ENCODE measurements at regions not wholly inside any gene's neighbourhood (a gene's known extent, or its start where the extent isn't known, plus 50 kb on each side); places are given as distances from the start of the nearest gene placed in this dataset.
A peak's percentile ranks its signal among the peaks of the same experiment; 100 is the strongest.
"Not testable (repeated sequence)": the region's sequence is repeated elsewhere in the genome, so short reads cannot be mapped to it uniquely, and the experiment has no call there.

- H3K36me3 Mint-ChIP-seq (ENCODE audit: low read depth); H3K9me3 Mint-ChIP-seq; intact Hi-C loops (cut with micrococcal nuclease); DNase-seq; H3K27me3 Mint-ChIP-seq; H3K4me3 Mint-ChIP-seq; H3K4me1 Mint-ChIP-seq: not testable (repeated sequence)
- peak overlapping the region; percentile 51 for H3K27ac Mint-ChIP-seq
Measured at GRCh38 chr12:131284954-131285904, 331.5 kb downstream of the ADGRD1 start.

DNA sequence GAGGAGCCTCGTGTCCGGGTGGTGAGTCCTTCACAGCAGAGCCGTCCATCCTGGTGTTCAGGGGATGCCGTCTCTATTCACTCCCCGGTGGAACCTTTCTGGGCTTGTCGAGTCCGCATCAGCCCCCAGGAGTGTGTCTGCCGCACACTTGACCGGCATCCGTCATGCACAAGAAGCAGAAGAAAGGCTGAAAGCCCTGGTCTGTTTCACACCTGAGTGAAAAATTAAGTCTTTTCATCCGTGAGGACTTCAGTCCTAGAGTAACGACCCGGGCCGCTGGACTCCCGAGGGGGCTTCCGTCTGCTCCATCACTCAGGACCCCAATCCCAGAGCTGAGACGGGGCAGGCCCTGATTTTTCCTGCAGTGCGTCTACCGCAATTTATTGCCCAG is 332.2 kb downstream of the ADGRD1 start:
- not testable (repeated sequence) for H3K9me3 Mint-ChIP-seq, H3K4me3 Mint-ChIP-seq, H3K4me1 Mint-ChIP-seq

DNA sequence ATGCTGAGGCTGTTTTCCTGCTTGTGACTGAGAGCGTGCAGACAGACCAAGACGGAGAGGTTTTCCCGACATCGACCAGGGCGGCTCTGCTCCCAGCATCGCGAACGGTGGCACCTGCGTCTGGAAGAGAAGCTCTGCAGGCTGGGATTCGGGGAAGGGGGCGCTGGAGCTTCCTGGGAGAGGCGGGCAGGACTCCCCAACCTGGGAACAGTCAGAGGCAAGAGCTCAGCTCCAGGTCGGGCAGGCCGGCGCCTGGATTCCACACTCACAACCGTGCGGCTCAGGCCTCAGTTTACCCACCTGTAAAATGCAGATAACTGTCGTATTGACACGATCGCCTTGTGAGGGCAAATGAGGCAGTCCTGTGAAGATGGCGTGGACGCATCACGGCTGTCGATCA is 332.6 kb downstream of the ADGRD1 start:
- H3K27ac Mint-ChIP-seq; intact Hi-C loops (cut with micrococcal nuclease); H3K9me3 Mint-ChIP-seq; H3K4me1 Mint-ChIP-seq; DNase-seq; H3K4me3 Mint-ChIP-seq; H3K36me3 Mint-ChIP-seq (ENCODE audit: low read depth); H3K27me3 Mint-ChIP-seq: not testable (repeated sequence)

More for the DNA sequence above, 332.2 kb downstream of the ADGRD1 start:
- H3K27ac Mint-ChIP-seq; DNase-seq; H3K27me3 Mint-ChIP-seq; intact Hi-C loops (cut with micrococcal nuclease); H3K36me3 Mint-ChIP-seq (ENCODE audit: low read depth): not testable (repeated sequence)

- Mint-ChIP-seq H3K27me3 (no peaks in the 10 kb centered on the region), H3K27ac (no peak overlapping the region), H3K36me3 (ENCODE audit: low read depth) (no peaks in the 10 kb centered on the region), H3K4me1 (no peaks in the 10 kb centered on the region), H3K4me3 (no peak overlapping the region), H3K9me3 (no peaks in the 10 kb centered on the region)
- no peak for DNase-seq
- intact Hi-C loops (cut with micrococcal nuclease): no loop called here
Measured at GRCh38 chr12:131287015-131287937, 333.6 kb downstream of the ADGRD1 start.

DNA sequence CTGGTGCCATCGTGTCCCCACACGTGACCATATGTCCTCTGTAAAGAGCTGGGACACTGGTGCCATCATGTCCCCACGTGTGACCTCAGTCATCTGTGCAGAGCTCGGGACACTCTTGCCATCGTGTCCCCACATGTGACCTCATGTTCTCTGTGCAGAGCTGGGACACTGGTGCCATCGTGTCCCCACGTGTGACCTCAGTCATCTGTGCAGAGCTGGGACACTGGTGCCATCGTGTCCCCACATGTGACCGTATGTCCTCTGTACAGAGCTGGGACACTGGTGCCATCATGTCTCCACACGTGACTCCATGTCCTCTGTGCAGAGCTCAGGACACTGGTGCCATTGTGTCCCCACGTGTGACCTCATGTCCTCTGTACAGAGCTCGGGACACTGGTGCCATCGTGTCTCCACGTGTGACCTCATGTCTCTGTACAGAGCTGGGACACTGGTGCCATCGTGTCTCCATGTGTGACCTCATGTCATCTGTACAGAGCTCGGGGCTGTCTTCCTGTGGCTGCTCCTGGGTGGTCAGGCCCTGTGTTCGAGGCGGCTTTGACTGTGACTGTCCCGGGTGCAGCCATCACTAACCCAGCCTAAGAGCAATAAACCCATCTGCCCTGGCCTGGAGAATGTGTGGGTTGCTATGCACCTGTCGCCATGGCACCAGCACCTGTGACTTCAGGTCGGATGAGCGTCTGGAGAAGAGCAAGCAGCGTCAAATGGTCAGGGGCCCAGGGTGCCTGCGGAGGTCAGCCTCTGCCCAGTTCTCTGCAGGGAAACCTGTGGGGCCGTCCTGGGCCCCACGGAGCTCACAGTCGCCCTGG is 334.4 kb downstream of the ADGRD1 start:
- H3K9me3 Mint-ChIP-seq: no peaks in the 10 kb centered on the region
- intact Hi-C loops (cut with micrococcal nuclease): no loop called here
- peak; percentile 34 for DNase-seq
- H3K27ac Mint-ChIP-seq: no peak overlapping the region
- no peak overlapping the region for H3K4me3 Mint-ChIP-seq
- H3K36me3 Mint-ChIP-seq (ENCODE audit: low read depth): no peaks in the 10 kb centered on the region
- H3K4me1 Mint-ChIP-seq: no peaks in the 10 kb centered on the region
- no peaks in the 10 kb centered on the region for H3K27me3 Mint-ChIP-seq

DNA sequence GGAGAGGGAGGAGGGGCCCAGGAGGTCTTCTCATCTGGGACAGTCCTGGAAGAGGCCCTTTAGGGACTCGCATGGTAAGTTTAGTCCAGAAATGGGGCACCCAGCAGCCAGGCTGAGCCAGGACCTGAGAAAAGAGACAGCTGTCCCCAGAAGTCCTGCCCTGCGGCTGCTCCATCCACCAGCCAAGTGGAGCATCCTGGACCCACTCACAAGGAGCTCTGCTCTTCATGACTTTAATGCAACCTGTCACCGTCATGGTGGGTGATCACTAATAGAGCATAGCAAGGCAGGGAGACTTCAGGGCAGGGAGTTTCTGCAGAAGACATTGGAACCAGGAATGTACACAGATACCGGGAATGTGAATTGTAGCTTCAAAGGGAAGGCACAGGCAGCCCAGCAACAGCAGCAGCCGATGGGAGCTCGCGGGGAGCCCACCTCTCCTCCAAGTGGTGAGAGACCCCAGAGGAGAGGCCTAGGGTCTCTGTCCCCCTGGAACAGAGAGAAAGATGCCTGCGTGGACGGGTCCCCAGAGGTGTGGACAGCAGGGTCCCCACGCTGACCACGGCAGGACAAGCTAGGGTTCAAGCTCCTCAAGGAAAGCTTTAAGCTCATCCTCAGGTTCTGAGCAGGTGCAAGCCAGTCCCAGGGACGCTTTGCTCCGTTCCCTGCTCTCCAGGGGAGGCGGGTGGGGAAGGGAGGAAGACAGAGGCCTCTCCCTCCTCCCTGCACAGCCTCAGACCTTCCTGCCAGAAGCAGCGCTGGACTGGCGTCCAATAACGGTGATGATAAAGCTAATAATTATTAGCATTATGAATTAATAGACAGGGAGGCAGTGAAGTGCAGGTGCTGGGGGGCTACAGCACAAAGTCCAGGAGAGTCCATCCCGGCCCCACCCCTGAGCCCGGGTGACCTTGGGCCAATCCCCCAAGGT is 335.3 kb downstream of the ADGRD1 start:
- H3K27ac Mint-ChIP-seq; H3K9me3 Mint-ChIP-seq; intact Hi-C loops (cut with micrococcal nuclease); H3K4me3 Mint-ChIP-seq; DNase-seq; H3K4me1 Mint-ChIP-seq; H3K36me3 Mint-ChIP-seq (ENCODE audit: low read depth); H3K27me3 Mint-ChIP-seq: not testable (repeated sequence)

GRCh38 chr12:131289807-131290206 is 336.1 kb downstream of the ADGRD1 start:
- not testable (repeated sequence) for H3K36me3 Mint-ChIP-seq (ENCODE audit: low read depth); H3K9me3 Mint-ChIP-seq; H3K27ac Mint-ChIP-seq; H3K27me3 Mint-ChIP-seq; H3K4me1 Mint-ChIP-seq; H3K4me3 Mint-ChIP-seq; DNase-seq
- intact Hi-C loops (cut with micrococcal nuclease): loop anchor here (5.0 kb wide), 1 partner anchor 377 kb away; no protein-coding TSS in a partner anchor

DNA sequence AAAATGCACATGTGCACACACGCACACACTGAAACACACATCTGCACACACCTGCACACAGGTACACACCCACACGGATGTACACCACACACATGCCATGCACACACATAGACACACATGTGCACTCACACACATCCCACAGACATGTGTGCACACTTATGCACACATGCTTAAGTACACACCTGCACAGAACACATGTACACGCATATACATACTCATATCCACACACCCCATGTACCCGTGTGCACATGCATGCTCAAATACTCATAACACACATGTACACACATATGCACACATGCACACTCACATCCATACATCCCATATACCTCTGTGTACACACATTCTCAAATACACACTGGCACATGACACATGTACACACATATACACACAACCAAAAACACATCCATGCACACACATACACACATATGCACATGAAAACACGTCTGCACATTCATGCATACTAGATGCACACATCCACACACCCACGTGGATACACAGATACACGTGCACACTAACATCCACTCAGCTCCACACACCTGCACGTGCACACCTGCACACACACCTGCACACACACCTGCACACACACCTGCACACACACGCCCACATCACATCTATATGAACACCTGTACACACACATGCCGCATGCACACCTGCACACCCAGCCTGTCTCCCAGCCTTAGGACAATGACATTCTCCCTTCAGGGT is 336.7 kb downstream of the ADGRD1 start:
- DNase-seq: no peak
- Mint-ChIP-seq H3K9me3 (no peaks in the 10 kb centered on the region), H3K27me3 (no peaks in the 10 kb centered on the region), H3K4me1 (no peaks in the 10 kb centered on the region), H3K4me3 (no peak overlapping the region), H3K27ac (no peak overlapping the region), H3K36me3 (ENCODE audit: low read depth) (no peaks in the 10 kb centered on the region)
- intact Hi-C loops (cut with micrococcal nuclease): loop anchor here (5.0 kb wide), 1 partner anchor 377 kb away; no protein-coding TSS in a partner anchor

DNA sequence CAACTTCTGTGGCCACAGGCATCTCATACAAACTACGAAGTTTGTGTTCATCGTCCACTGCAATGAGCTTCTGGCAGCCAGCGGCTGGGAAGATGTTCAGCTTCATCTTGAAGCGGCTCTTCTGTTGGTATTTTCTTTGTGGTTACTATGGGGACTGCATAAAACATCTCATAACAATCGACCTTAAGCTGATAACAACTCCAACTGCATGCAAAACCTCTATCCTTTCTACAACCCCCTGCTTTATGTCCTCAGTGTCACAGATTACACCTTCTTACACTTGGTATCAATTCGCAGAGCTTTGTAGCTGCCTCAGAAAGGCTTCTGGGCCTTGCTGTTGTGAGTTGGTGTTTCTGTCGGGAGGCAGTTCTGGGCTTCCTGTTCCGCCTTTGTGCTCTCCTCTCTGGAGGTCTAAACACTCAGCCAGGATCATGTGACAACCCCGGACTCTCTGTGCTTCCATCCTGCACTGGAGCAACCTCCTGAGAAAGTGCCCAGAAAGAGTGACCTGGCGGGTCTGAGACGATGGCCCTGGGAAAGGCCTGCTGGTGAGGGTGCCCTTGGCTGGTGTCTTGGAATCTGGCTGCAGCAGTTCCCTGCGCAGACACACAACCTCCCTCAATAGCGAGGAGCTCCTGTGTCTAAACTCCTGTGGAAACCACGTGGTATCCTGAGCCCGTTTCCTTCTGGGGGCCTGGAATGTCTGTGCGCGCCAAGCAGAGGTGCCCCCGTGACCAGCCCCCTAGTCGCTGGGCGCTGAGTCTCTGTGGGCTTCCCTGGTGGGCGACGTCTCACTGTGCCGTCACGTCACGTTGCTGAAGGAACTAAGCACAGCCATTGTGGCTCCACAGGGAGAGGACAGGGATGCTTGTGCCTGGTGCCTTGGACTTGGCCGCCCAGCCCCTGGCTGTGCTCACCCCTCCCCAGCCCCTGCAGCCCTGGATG is 339.6 kb downstream of the ADGRD1 start:
- not testable (repeated sequence) for DNase-seq, H3K4me1 Mint-ChIP-seq

GRCh38 chr12:131294716-131295115 is 341.0 kb downstream of the ADGRD1 start:
- H3K36me3 Mint-ChIP-seq (ENCODE audit: low read depth); DNase-seq; H3K4me1 Mint-ChIP-seq; H3K27me3 Mint-ChIP-seq; H3K27ac Mint-ChIP-seq; H3K9me3 Mint-ChIP-seq; H3K4me3 Mint-ChIP-seq: not testable (repeated sequence)
- intact Hi-C loops (cut with micrococcal nuclease): loop anchor here (5.0 kb wide), 1 partner anchor 373 kb away; no protein-coding TSS in a partner anchor

More for the DNA sequence above, 339.6 kb downstream of the ADGRD1 start:
- not testable (repeated sequence) for H3K36me3 Mint-ChIP-seq (ENCODE audit: low read depth); H3K27ac Mint-ChIP-seq; H3K27me3 Mint-ChIP-seq; H3K9me3 Mint-ChIP-seq; H3K4me3 Mint-ChIP-seq
- intact Hi-C loops (cut with micrococcal nuclease): loop anchor here (5.0 kb wide), 1 partner anchor 374 kb away; no protein-coding TSS in a partner anchor

DNA sequence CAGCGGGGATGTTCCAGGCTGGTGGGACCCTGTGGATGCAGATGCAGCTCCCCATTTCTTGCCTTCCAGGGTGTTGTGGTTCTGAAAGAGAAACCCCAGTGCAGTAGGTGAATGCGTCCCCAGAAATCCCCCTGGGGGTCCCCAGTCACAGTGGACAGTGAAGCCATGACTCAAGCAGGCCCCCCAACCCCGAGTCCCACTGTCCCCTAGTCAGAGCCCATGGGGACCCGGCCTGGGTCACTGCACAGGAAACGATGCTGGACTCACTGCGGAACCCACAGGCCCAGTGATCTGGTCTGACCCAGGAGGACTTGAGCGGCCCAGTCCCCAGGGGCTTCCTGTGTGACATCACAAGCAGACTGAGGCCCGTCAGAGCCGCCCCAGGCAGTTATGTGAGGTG is 341.4 kb downstream of the ADGRD1 start:
- intact Hi-C loops (cut with micrococcal nuclease); H3K4me1 Mint-ChIP-seq; H3K27me3 Mint-ChIP-seq; H3K36me3 Mint-ChIP-seq (ENCODE audit: low read depth); H3K27ac Mint-ChIP-seq; DNase-seq; H3K4me3 Mint-ChIP-seq; H3K9me3 Mint-ChIP-seq: not testable (repeated sequence)
